SK-N-DZ (cell line): ENCODE measurements at regions not wholly inside any gene's neighbourhood (a gene's known extent, or its start where the extent isn't known, plus 50 kb on each side); places are given as distances from the start of the nearest gene placed in this dataset.
"Not testable (repeated sequence)": the region's sequence is repeated elsewhere in the genome, so short reads cannot be mapped to it uniquely, and the experiment has no call there.

ENCODE experiments used
- DNase-seq: peaks from one replicate; pipeline ENCODE4 v3.0.0-alpha.2; 2015; ENCODE audit warnings: low spot score

DNA sequence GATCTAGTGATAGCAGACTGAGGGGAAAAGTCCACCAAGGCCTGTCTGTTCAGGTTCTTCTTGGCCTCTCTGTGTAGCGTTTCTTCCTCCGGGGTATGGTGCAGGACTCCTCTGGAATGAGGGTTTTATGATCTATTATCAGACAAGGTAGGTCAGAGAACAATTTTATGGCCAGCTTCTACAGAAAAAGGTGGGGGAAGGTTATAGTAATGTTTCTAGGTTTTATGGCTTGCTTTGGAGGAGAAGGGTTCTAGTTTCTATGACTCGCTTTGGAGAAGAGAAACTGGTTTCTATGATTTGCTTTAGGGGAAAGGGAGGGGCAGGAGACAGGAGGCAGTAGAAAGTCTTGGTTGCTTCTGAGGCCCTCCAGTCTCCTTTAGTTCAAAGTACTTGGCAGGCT lies 144.8 kb upstream of the LAMA2 start:
- DNase-seq: no peak

DNA sequence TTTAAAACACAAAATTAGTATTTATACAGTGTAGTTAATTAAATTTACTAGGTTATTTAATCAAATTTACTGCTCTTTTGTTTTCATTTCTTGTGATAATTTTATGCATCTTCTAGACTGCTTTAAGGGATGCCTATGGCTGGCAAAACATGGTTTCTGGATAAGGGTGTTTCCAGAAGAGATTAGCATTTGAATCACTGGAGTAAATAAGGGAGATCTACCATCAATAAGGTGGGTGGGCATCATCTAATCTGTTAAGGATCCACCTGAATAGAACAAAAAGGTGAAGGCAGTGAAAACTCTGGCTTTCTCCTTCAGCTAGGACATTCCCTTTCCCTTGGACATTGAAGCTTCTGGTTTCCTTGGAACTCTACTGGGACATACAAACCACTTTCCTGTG lies 146.2 kb upstream of the LAMA2 start:
- DNase-seq: no peak

DNA sequence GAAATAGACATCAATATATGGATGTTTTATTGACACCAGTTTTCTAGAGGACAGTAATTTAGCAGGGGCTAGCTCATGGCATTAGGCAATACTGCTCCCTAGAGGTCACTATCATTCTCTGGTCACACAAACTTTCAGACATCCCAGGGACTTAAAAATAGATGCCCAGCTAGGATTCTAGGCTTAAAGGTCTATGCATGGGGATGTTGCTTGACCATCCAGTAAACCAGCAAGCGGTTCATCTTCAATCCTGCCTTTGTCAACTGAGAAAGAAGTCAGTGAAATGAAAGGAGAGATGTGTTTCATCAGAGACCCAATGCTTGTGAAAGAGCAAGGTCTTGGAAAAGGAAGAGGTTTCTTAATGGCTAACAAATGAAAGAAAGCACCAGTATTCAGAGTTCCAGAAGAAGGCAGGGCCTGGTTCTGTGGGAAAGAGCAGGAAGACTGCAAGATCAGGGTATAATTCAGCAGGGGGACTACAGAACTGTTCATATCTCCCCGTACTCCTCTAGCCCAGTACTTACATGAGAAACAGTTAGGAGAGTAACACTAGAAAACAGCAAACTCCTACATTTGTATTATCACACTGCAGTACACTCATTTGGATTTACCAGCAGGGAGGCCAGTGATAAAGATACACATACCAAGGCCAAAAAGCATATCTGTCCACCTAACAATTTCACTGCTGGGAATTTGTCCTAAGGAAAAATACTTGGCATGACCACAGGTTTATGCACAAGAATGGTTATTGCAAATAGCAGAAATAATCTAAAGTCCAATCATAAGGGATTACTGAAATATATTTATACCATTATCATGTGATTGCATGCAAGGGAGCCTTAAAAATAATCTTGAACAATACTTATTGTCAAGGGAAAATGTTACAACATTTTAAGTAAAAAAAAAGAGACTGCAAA lies 151.4 kb upstream of the LAMA2 start:
- DNase-seq: peak; percentile 62

DNA sequence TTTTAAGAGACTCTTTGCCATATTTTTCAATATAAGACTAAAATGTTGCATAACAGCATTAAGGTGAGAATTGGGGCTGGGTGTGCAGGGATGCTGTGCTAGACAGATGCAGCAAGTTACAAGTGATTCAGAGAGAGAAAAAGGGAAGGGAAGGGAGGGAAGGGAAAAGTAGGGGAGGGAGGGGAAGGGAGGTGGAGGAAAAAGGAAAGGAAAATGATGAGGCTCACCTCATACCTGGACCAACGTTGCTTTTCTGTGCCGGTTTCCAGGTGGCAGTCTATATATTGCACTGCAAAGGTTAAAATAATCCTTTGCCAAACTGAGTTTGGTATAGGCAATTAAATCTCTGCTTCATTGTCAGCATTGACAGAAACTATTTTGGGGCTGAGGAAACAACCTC lies 155.4 kb upstream of the LAMA2 start:
- DNase-seq: no peak

DNA sequence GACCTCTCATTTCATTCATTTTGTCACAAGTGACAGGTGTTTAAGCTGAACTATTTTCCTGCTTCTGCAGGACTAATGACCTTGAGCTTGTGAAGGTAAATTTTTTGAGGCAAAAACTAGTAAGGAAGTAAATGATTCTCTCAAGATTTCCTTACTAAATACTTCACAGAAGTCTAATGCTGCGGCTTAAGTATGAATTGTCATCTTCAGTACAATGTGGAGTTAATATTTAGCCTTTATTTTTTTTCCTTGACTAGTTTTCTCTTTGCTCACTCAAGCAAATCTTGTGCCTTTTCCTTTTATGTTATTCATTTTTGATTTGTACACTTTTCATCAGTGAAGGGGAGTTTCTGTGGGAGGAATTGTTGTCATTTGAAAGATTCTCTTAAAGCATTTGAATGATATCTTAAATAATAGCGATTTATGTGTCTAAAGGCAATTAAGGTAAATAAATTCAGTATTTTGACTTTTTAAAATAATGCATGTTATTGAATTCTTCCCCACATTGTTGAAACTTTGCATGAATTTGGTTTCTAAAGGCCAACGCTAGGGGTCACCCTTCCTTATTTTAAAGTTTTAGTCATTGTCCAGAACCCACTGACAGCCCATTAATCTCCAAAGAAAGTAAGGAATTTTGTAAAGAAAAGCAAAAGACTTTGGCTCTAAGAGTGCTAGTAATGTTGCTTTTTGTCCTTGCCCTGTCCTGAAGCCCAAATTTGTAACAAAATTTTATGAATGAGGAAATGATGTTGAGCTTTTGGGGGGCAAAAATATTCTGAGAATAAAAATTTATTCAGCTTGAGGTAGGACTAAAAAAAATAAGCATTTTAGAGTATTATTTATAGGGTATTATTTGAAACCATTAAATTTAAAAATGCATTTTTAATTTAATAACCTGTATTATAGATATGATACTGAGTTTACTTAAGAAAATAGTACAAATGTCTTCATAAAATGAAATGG lies 157.4 kb upstream of the LAMA2 start:
- DNase-seq: peak; percentile 35

DNA sequence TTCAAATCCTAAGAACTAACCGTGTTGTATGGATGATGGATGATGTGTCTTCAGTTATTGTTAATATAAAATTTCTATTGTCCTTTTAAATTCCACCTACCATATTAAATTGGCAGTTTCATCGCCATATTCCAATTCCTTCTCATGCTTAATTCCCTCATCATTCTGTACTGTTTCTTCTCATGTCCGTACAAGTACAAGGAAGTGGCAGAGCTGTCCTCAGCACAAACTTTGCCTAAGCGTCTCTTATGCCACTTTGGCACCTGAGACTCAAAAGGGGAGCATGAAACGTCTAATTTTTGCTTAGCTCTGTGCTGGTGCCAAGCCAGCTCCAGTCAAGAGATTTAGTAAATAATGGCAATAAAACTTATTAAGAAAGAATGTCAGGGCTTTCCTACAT lies 158.2 kb upstream of the LAMA2 start:
- DNase-seq: no peak

DNA sequence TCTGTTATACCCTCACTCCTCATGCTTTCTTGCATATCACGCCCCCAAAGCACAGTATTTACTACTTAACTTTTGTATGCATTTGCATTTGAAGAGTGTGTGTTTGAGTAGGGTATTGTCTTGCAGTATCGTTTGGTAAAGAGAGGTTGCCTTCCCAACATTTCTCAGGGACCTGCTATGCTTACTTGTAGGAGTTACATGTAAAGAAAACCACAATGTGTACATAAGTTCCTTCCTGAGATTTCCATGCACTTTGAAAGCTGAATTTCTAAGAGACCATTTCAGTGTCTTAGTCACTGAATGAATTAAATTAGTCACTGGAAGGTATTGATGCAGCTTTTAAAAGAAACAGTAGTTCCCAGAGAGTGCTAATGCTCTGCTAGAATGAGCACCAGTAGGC lies 159.3 kb upstream of the LAMA2 start:
- DNase-seq: no peak

DNA sequence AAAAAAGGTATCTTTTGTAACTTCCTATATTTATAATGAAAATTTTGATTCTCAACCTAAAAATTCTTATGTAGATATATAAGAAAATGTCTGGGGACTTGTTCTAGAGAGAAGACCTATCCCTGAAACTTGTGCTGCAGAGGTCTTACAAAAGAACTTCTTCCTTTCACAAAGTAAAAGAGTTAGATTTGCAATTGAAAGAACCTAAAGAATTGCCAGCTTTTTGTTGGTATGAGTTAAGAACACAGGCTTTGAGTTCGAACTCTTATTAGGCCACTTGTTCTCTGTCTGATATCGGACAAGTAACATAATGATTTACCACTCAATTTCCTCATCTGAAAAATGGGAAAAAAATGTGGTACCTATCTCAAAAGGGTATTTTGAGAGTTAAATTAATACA lies 162.0 kb upstream of the LAMA2 start:
- DNase-seq: no peak

DNA sequence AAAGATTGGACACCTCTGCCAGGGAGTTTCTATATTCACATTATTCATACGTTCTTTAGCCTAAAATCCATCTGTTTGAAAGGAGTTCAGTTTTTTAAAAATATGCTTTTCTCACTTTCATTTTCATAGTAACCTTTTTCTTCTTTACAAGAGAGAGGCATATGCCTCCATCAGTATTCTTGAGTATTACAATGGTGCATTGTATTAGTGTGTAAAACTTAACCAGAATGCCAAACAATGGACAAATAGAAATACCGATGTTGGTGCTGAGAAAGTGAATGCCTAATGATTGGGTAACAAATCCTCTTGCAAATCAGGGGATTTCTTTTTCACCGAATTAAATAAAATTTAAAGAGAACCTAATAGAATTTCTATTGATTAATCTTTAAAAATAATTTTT lies 163.2 kb upstream of the LAMA2 start:
- DNase-seq: no peak

DNA sequence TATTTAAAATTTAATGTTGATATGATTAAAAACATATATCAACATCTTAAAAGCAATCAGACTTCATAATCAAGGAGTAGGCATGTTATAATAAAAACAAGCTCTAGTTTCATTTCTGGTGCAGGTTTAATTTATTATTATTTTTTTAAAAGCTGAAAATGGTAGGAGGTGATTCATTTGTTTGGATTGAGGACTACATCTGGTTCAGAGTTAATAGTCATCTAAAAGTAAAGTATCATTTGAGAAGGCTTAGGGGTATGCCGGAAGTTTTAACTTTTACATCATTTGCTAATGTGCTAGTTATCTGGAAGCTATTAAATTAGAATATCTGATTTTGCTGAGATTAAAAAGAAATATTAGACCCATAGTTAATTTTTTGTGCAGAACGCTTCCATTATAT lies 169.5 kb upstream of the LAMA2 start:
- DNase-seq: no peak

DNA sequence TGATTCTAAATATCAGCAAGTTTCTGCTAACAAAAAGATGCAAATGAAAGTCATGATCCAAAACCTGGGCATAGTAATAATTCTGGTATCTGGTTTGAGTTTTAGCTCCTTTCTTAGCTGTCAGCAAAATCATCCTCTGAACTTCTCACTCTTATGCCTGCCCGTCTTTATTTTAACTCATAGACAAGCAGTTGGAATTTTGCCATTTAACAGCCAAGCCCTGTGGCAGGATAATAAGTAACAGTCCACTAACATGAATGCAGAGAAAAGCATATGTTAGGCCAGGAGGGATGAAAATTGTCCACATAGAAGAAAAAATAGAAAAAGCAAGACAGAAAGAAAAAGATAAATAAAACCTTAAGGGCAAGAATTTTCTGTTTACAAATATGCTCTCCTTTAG lies 170.0 kb upstream of the LAMA2 start:
- DNase-seq: no peak

DNA sequence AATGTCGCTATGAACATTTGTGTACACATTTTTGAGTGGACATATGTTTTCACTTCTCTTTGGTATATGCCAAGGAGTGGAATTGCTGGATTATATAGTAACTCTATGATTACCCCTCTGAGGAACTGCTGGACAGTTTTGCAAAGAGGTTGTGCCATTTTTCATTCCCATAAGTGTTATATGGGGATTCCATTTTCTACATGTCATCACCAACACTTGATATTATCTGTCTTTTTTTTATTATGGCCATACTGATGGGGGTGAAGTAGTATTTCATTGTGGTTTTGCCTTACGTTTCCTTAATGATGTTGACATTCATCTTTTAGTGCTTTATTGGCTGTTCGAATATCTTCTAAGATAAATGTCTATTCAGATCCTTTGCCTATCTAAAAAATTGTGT lies 171.8 kb upstream of the LAMA2 start:
- DNase-seq: no peak

DNA sequence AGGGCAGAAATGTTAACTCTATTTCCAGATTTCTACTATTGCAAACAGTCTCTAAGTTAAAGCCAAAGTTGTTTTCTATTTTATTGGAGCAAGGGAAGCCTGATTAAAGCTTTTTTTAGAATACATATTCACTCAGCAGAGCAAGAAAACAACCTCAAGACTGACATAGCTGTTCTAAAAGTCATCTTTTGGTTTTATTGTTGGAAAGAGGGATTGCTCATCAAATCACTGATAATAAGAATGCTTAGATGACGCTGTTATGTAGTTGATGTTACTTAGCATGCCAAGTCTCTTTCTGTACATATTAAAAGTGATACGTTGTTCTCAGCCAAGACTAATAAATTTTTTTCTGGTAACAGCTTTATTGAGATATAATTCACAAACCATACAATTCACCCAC lies 172.6 kb upstream of the LAMA2 start:
- DNase-seq: no peak

DNA sequence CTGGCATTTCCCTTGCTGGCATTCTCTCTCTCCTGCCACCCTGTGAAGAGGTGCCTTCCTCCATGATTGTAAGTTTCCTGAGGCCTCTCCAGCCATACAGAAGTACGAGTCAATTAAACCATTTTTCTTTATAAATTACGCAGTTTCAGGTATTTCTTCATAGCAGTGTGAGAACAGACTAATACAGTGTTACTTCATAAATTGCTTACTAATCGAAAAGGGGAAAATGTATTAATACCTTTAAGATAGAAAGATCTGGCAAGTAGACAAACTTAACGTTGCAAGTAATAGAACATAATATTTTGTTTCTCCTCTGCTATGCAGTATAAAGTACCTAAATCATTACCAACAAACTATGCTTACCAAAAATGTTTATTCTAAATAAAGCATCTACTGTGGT lies 178.3 kb upstream of the LAMA2 start:
- no peak for DNase-seq

DNA sequence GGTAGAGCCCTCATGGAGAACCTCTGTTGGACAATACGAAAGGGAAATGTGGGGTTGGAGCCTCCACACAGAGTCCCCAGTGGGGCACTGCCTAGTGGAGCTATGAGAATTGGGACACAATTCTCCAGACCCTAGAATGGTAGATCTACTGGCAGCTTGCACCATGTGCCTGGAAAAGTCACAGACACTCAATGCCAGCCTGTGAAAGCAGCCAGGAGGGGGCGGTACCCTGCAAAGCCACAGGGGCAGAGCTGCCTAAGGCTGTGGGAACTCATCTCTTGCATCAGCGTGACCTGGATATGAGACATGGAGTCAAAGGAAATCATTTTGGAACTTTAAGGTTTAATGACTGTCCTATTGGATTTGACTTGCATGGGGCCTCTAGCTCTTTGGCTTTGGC lies 179.1 kb upstream of the LAMA2 start:
- DNase-seq: not testable (repeated sequence)

DNA sequence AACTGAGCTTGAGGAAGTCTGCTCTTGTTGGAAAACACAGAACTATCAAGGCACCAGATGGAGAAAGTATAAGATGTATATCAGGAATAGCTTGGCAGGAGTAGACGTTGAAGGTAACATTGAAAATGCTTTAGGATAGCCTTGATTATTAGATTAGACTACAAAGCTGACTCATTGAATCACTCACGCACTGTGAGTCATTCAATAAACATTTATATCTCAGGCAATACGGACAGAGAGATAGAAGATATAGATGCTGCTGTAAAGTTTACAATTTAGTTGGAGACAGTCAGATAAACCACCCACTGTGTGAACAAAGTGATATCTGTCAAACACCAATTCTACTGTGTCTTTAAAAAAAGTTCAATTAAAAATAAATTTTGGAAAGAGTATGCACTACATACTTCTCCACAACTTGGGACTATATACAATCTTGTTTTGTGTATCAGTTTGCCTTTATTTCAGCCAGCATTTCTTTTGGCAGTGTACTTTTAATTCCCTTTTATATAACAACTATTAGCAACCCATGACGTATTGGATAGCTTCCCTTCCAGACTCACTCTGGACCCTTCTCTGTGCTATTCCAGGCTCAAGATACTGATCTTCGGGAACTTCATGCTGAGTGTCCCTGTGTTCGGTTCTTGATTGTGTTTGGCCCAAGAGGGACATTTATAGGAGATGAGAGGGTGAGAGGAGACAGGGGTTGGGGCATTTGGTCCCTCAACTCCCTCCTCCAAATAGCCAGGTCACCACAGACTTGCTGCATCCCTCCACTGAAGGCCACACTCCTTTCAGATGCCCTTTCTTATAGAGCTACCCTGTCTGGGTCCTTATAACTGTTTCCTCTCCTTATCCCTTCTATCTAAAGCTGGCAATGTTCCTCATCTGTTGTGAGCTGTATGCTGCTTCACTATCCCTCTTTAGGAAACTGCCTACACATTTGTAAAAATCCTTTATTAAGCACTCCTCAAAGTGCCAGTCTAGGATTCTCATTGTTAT lies 176.6 kb upstream of the PTPRK start:
- DNase-seq: peak; percentile 10

DNA sequence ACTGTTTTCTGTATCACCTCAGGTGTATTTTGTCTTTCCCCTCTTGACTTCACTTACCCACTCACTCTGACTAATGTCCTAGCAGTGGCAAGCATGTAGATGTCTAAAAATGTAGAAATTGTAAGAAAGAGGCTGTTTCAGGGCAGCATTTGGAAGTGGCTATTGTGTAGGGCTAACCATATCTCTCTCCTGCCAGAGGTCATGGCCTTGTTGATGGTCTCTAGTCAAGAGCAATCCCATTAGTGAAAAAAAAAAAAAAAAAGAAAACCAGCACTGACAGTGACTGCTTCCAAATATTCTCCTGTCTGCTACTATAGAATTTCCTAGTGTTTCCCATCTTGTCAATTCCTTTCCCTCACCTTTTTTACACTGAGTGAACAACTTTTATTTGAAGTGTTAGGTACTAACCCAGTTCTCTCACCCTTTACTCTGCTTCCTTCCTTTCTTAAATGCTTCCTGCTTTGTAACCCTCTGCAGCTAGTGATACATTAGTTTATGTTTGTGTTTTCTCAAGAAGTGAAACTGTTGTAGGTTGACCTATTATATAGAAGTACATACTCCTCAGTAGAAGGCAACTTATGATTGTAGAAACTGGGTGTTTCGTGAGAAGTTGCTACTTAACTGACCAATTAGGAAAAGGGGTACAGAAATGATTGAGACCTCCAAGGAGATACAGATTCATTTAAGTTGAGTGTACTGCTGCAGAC lies 174.1 kb upstream of the PTPRK start:
- no peak for DNase-seq

DNA sequence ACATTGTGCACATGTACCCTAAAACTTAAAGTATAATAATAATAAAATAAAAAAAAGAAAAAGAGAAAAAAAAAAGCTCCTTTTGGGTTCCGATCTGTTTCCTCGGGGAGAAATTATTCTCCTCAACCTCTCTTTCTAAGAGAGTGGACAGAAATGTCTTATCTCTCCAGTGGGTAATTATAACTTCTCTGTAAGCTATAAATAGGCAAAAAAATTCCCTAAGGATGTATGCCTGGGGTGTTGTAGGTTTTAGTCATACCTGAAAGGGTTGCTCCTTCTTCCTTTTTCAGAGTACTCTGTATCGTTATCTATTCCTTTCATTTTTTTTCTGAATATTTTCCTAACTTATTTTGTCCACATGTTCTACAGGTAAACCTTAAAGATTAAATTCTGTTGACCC lies 169.7 kb upstream of the PTPRK start:
- DNase-seq: no peak

DNA sequence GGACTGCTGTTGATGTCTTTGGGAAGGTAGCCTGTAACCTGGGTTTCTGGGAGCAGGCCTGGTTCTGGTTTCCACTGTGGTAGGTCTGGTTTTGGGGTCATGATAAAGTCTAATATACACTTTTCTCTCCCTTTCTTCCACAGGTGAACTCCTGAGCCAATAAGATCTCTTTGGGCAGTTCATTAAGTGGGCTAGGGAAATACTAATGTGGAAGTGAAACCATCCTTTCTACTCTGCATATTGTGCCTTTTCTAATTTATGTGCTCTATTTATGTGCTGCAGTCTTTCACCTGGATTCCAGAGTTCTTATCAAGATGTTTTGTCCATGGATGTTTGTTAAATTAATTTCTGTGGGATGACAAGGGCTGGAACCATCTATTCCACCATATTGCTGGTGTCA lies 165.7 kb upstream of the PTPRK start:
- no peak for DNase-seq

DNA sequence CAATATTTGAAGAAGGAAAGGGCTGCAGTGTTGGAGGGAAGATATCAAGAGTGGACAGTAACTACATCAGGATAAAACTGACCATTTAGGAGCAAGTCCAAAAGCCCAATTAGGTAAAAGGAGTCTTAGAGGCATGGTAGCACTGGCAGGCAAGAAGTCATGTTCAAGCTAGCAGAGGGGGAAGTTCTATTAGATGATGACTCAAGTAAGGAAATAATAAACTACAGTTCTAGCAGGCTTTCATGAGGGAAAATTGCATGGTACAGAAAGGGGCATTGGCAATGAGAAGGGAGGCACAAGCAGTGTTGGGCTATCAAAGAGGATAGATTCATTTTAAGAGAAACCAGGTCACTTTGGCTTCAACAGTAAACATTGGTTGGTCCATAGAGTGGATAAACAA lies 156.1 kb upstream of the PTPRK start:
- no peak for DNase-seq

DNA sequence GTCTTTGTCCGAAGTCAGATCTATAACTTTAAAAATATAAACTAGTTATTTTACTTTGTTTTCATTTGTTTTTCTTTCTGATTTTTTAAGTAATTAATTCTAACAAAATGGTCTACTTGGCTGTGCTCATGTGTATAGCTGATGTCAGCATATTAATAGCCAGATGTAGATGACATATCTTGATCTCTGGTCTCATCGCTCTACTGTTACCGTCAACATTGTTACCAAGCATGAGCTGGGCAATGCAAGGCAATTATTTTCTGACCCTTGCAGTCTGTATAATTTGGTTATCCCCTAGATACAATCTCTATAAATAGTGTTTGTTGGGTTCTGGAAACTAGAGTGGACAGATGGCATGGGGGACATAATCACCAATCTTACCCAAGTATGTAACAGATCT lies 151.6 kb upstream of the PTPRK start:
- peak; percentile 95 for DNase-seq
